H9 (cell line): ENCODE measurements at regions not wholly inside any gene's neighbourhood (a gene's known extent, or its start where the extent isn't known, plus 50 kb on each side); places are given as distances from the start of the nearest gene placed in this dataset.

Source experiments
- DNase-seq: peaks from one replicate; pipeline ENCODE4 v3.0.0-alpha.2; 2017
- H2AFZ ChIP-seq: one replicate; pipeline ENCODE4 v1.6.1; 2013; ENCODE audit warnings: mild to moderate bottlenecking, low read length, control low read depth, moderate library complexity
- H2AK5ac ChIP-seq: 2 replicates; pipeline ENCODE4 v1.6.1; 2013; ENCODE audit warnings: low read length, control low read depth, mixed read lengths; ENCODE audit not compliant: insufficient read length
- H2BK120ac ChIP-seq: one replicate; pipeline ENCODE4 v1.6.1; 2013; ENCODE audit warnings: low read depth, mild to moderate bottlenecking, low read length, control low read depth, inconsistent platforms; ENCODE audit not compliant: poor library complexity, severe bottlenecking
- H2BK12ac ChIP-seq: 2 replicates; pipeline ENCODE4 v1.6.1; 2013; ENCODE audit warnings: low read length, control low read depth, mixed read lengths, low read depth; ENCODE audit not compliant: insufficient read length
- H2BK15ac ChIP-seq: 2 replicates; pipeline ENCODE4 v1.6.1; 2013; ENCODE audit warnings: low read depth, low read length, control low read depth
- H2BK20ac ChIP-seq: one replicate; pipeline ENCODE4 v1.6.1; 2013; ENCODE audit warnings: low read depth, mild to moderate bottlenecking, low read length, control low read depth, inconsistent platforms; ENCODE audit not compliant: poor library complexity, severe bottlenecking
- H2BK5ac ChIP-seq: 2 replicates; pipeline ENCODE4 v1.6.1; 2013; ENCODE audit warnings: low read length, control low read depth, mixed read lengths; ENCODE audit not compliant: insufficient read length
- H3K14ac ChIP-seq: 2 replicates; pipeline ENCODE4 v1.6.1; 2013; ENCODE audit warnings: low read length, control low read depth; ENCODE audit not compliant: insufficient read depth
- H3K18ac ChIP-seq: 2 replicates; pipeline ENCODE4 v1.6.1; 2013; ENCODE audit warnings: low read depth, mild to moderate bottlenecking, mixed read lengths, low read length, control low read depth; ENCODE audit not compliant: insufficient read length
- H3K23ac ChIP-seq: 2 replicates; pipeline ENCODE4 v1.6.1; 2013; ENCODE audit warnings: low read length, control low read depth, mixed read lengths, low read depth; ENCODE audit not compliant: insufficient read length
- H3K23me2 ChIP-seq: 2 replicates; pipeline ENCODE4 v1.6.1; 2013; ENCODE audit warnings: low read depth, mild to moderate bottlenecking, mixed read lengths, low read length, control low read depth; ENCODE audit not compliant: insufficient read length, poor library complexity, severe bottlenecking
- H3K27ac ChIP-seq: 2 replicates; pipeline ENCODE4 v1.5.1; 2013; ENCODE audit warnings: low read length, control low read depth, mixed read lengths, low read depth; ENCODE audit not compliant: insufficient read length
- H3K27me3 ChIP-seq: 2 replicates; pipeline ENCODE4 v1.6.1; 2013; ENCODE audit warnings: low read length, control low read depth, inconsistent platforms; ENCODE audit not compliant: insufficient read depth
- H3K4ac ChIP-seq: 2 replicates; pipeline ENCODE4 v1.6.1; 2013; ENCODE audit warnings: low read depth, mild to moderate bottlenecking, control low read depth, inconsistent platforms, low read length, moderate library complexity
- H3K4me1 ChIP-seq: 2 replicates; pipeline ENCODE4 v1.6.1; 2013; ENCODE audit warnings: low read length, control low read depth, inconsistent platforms; ENCODE audit not compliant: insufficient read depth
- H3K4me2 ChIP-seq: 2 replicates; pipeline ENCODE4 v1.6.1; 2013; ENCODE audit warnings: low read length, control low read depth, mixed read lengths; ENCODE audit not compliant: insufficient read length, insufficient read depth
- H3K56ac ChIP-seq: 2 replicates; pipeline ENCODE4 v1.6.1; 2013; ENCODE audit warnings: low read depth, mild to moderate bottlenecking, mixed read lengths, low read length, control low read depth; ENCODE audit not compliant: insufficient read length
- H3K79me1 ChIP-seq: 2 replicates; pipeline ENCODE4 v1.6.1; 2013; ENCODE audit warnings: low read depth, mild to moderate bottlenecking, moderate library complexity, low read length, control low read depth, inconsistent platforms; ENCODE audit not compliant: insufficient read depth, poor library complexity, severe bottlenecking
- H3K79me2 ChIP-seq: 2 replicates; pipeline ENCODE4 v1.6.1; 2013; ENCODE audit warnings: low read length, control low read depth, inconsistent platforms; ENCODE audit not compliant: insufficient read depth
- H3K9ac ChIP-seq: 2 replicates; pipeline ENCODE4 v1.6.1; 2013; ENCODE audit warnings: low read length, control low read depth, mixed read lengths; ENCODE audit not compliant: insufficient read length; ENCODE audit errors: extremely low read depth
- H3K9me3 ChIP-seq: one replicate; pipeline ENCODE4 v1.6.1; 2013; ENCODE audit warnings: low read depth, low read length, inconsistent platforms; ENCODE audit not compliant: control insufficient read depth
- H3T11ph ChIP-seq: one replicate; pipeline ENCODE4 v1.6.1; 2013; ENCODE audit warnings: mild to moderate bottlenecking, low read length, control low read depth, inconsistent platforms
- H4K20me1 ChIP-seq: one replicate; pipeline ENCODE4 v1.6.1; 2013; ENCODE audit not compliant: control insufficient read depth, insufficient read length, insufficient read depth
- H4K5ac ChIP-seq: 2 replicates; pipeline ENCODE4 v1.6.1; 2013; ENCODE audit warnings: low read depth, mild to moderate bottlenecking, mixed read lengths, low read length, control low read depth; ENCODE audit not compliant: insufficient read length
- H4K8ac ChIP-seq: replicated peaks from 2 replicates; pipeline ENCODE4 v1.6.1; 2013; ENCODE audit warnings: low read length, control low read depth, mixed read lengths, low read depth; ENCODE audit not compliant: insufficient read length
- H4K91ac ChIP-seq: 2 replicates; pipeline ENCODE4 v1.6.1; 2013; ENCODE audit warnings: low read depth, mild to moderate bottlenecking, moderate library complexity, mixed read lengths, low read length, control low read depth; ENCODE audit not compliant: insufficient read length
- H3K27ac Mint-ChIP-seq, 3 experiments: 2 replicates in 2 of 3; 3 replicates in 1 of 3; pipeline ENCODE4 v1.8.0; 2020 to 2021; ENCODE audit warnings: mixed read lengths in 3 of 3, mild to moderate bottlenecking in 1 of 3, moderate library complexity in 1 of 3
- H3K27me3 Mint-ChIP-seq: 2 replicates; pipeline ENCODE4 v1.8.0; 2021; ENCODE audit warnings: low read depth, mild to moderate bottlenecking, moderate library complexity, mixed read lengths
- H3K36me3 Mint-ChIP-seq, 3 experiments: 2 replicates in 2 of 3; 3 replicates in 1 of 3; pipeline ENCODE4 v1.8.0; 2020 to 2021; ENCODE audit warnings: low read depth in 3 of 3, mixed read lengths in 3 of 3; ENCODE audit not compliant: insufficient read depth in 1 of 3
- H3K4me1 Mint-ChIP-seq, 2 experiments: 2 replicates each; pipeline ENCODE4 v1.8.0; 2020; ENCODE audit warnings: mixed read lengths in 2 of 2
- H3K4me3 Mint-ChIP-seq, 2 experiments: 2 replicates in 1 of 2; 3 replicates in 1 of 2; pipeline ENCODE4 v1.8.0; 2020 to 2021; ENCODE audit warnings: mild to moderate bottlenecking in 2 of 2, mixed read lengths in 2 of 2, moderate library complexity in 1 of 2
- H3K9me3 Mint-ChIP-seq, 2 experiments: 2 replicates in 1 of 2; 3 replicates in 1 of 2; pipeline ENCODE4 v1.8.0; 2020; ENCODE audit warnings: mild to moderate bottlenecking in 2 of 2, mixed read lengths in 2 of 2, moderate library complexity in 1 of 2
- WGBS: extraction: QIAGEN DNeasy Blood & Tissue Kit; methylation state at CpG from one replicate; pipeline ENCODE4 v1.1.7; 2013; ENCODE audit warnings: missing lambda C conversion rate, low lambda C conversion rate, mixed read lengths; ENCODE audit not compliant: insufficient read length; ENCODE audit errors: extremely low coverage; 5-methylcytosine and 5-hydroxymethylcytosine counted together
- TF ChIP-seq, protein P1 (sequence below): fragments of 200-600 bp; sonication (generic); conservative IDR thresholded peaks from 3 replicates; pipeline ENCODE4 v1.8.0; 2021; ENCODE audit warnings: antibody characterized with exemption, mild to moderate bottlenecking

DNA sequence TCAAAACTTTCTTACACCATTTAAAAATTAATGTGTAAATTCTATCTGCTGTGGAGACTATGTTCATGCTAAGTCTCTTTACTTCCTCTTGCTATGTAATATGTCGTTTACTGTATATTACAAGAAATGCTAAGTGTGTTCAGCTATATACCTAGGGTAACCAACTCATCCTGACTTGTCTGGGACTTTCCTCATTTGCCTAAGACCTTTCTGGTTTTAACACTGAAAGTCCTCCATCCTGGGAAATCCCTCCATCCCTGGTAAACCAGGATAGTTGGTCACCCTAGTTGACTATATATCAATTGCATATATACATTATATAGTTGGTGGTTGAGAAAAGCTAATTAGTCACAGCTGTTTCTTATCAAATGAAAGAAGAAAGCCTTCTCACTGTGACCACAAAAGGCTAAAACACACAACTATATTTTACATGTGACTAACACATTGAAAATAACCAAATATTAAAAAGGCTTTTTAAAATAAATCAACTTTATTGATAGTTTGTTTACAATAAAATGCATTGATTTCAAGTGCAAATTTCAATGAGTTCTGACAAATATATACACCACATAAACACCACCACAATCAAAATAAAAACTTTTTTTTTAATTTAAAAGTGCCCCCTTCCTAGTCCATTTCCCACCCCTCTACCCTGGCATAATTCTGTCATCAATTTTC lies 167.7 kb upstream of the INHBA start:
- H3K4me1 Mint-ChIP-seq: peaks cover 0 to 3% of the 10 kb centered on the region in 2 experiments; a peak in 1 of 4 replicates
- no peak overlapping the region for H2BK12ac ChIP-seq
- H3K9me3 Mint-ChIP-seq: peaks cover 11 to 20% of the 10 kb centered on the region in 2 experiments
- H3K23ac ChIP-seq: no peak overlapping the region
- no peak overlapping the region for H3K4ac ChIP-seq
- no peaks in the 10 kb centered on the region for H3K23me2 ChIP-seq
- no peak overlapping the region for H2BK120ac ChIP-seq
- peaks cover 5% of the 10 kb centered on the region; the same call in 1 of the 2 replicates for H3K27me3 Mint-ChIP-seq
- H3K27me3 ChIP-seq: no peaks in the 10 kb centered on the region
- no peak overlapping the region for H3K27ac ChIP-seq
- H4K5ac ChIP-seq: no peak overlapping the region
- H3K79me2 ChIP-seq: no peaks in the 10 kb centered on the region
- no peak overlapping the region for H3K4me2 ChIP-seq
- no peak overlapping the region for H3K4me3 Mint-ChIP-seq
- DNase-seq: no peak
- H2BK5ac ChIP-seq: no peak overlapping the region
- no peak overlapping the region for H3T11ph ChIP-seq
- H4K91ac ChIP-seq: no peak overlapping the region
- no peaks in the 10 kb centered on the region for H4K20me1 ChIP-seq
- no peak overlapping the region for H3K27ac Mint-ChIP-seq
- H2AK5ac ChIP-seq: no peak overlapping the region
- no peaks in the 10 kb centered on the region for H3K79me1 ChIP-seq
- no peak overlapping the region for H2BK15ac ChIP-seq
- H3K36me3 Mint-ChIP-seq: peaks cover 4 to 13% (median 5%) of the 10 kb centered on the region in 3 experiments; a peak in 4 of 7 replicates
- no peak overlapping the region for H2AFZ ChIP-seq
- no peak overlapping the region for H3K14ac ChIP-seq
- H4K8ac ChIP-seq: no peak overlapping the region
- H3K18ac ChIP-seq: no peak overlapping the region
- TF ChIP-seq, protein P1, sequence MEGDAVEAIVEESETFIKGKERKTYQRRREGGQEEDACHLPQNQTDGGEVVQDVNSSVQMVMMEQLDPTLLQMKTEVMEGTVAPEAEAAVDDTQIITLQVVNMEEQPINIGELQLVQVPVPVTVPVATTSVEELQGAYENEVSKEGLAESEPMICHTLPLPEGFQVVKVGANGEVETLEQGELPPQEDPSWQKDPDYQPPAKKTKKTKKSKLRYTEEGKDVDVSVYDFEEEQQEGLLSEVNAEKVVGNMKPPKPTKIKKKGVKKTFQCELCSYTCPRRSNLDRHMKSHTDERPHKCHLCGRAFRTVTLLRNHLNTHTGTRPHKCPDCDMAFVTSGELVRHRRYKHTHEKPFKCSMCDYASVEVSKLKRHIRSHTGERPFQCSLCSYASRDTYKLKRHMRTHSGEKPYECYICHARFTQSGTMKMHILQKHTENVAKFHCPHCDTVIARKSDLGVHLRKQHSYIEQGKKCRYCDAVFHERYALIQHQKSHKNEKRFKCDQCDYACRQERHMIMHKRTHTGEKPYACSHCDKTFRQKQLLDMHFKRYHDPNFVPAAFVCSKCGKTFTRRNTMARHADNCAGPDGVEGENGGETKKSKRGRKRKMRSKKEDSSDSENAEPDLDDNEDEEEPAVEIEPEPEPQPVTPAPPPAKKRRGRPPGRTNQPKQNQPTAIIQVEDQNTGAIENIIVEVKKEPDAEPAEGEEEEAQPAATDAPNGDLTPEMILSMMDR: no peak
- H3K4me1 ChIP-seq: no peaks in the 10 kb centered on the region
- no peak overlapping the region for H2BK20ac ChIP-seq
- no CpG with 5 or more reads among the region's 1 CpG for WGBS
- H3K9ac ChIP-seq: no peak overlapping the region
- peaks cover 5% of the 10 kb centered on the region for H3K9me3 ChIP-seq
- no peak overlapping the region for H3K56ac ChIP-seq
